Gastroesophageal sphincter (tissue), 4 donors: ENCODE measurements at regions not wholly inside any gene's neighbourhood (a gene's known extent, or its start where the extent isn't known, plus 50 kb on each side); places are given as distances from the start of the nearest gene placed in this dataset.

ENCODE experiments used
- ATAC-seq: fragments of 150-250 bp; one replicate; pipeline ENCODE4 v1.9.1; 2016; ENCODE audit warnings: mild to moderate bottlenecking, moderate library complexity
- H3K27ac ChIP-seq, 4 donors: fragments of 200-600 bp; sonication (generic) in 3 of 4; 1 replicate in 3 of 4; 2 replicates in 1 of 4; pipeline ENCODE4 v1.5.1; 2016 to 2019
- H3K27me3 ChIP-seq: fragments of 200-600 bp; sonication (generic); one replicate; pipeline ENCODE4 v1.5.1; 2019
- H3K36me3 ChIP-seq, 2 donors: fragments of 200-600 bp; sonication (generic); one replicate each; pipeline ENCODE4 v1.5.1; 2019; ENCODE audit warnings: control low read depth in 1 of 2
- H3K4me1 ChIP-seq, 3 donors: fragments of 200-600 bp; sonication (generic); 1 replicate in 2 of 3; 2 replicates in 1 of 3; pipeline ENCODE4 v1.5.1; 2016 to 2019; ENCODE audit warnings: control low read depth in 2 of 3
- H3K4me3 ChIP-seq, 2 donors: fragments of 200-600 bp; sonication (generic); one replicate each; pipeline ENCODE4 v1.5.1; 2019; ENCODE audit warnings: mild to moderate bottlenecking in 1 of 2, moderate library complexity in 1 of 2
- H3K9me3 ChIP-seq, 3 donors: fragments of 200-600 bp; sonication (generic); one replicate each; pipeline ENCODE4 v1.5.1; 2017 to 2019; ENCODE audit warnings: control low read depth in 2 of 3
- EP300 ChIP-seq: sonication (generic); formaldehyde crosslinking; IDR thresholded peaks from one replicate; pipeline ENCODE4 v1.6.1; 2017; ENCODE audit warnings: antibody characterized with exemption, mild to moderate bottlenecking
- POLR2A ChIP-seq, 2 donors: fragments of 450-650 bp; IDR thresholded peaks; one replicate each; pipeline ENCODE4 v1.6.1; 2017; ENCODE audit warnings: antibody characterized with exemption in 2 of 2, mild to moderate bottlenecking in 2 of 2, moderate library complexity in 1 of 2
- POLR2AphosphoS5 ChIP-seq: sonication (generic); formaldehyde crosslinking; IDR thresholded peaks from one replicate; pipeline ENCODE4 v1.6.1; 2017; ENCODE audit warnings: antibody characterized with exemption
- WGBS, 2 donors: methylation state at CpG; one replicate each; pipeline ENCODE4 v1.1.5; 2018; ENCODE audit warnings: low coverage in 1 of 2; 5-methylcytosine and 5-hydroxymethylcytosine counted together
- TF ChIP-seq, protein P1 (sequence below), 4 experiments: fragments of 200-600 bp in 2 of 4; fragments of 450-650 bp in 2 of 4; sonication (generic) in 1 of 4; IDR thresholded peaks; one replicate each; pipeline ENCODE4 v1.5.1; 2017 to 2019; ENCODE audit warnings: antibody characterized with exemption in 4 of 4, mild to moderate bottlenecking in 2 of 4, moderate library complexity in 2 of 4

DNA sequence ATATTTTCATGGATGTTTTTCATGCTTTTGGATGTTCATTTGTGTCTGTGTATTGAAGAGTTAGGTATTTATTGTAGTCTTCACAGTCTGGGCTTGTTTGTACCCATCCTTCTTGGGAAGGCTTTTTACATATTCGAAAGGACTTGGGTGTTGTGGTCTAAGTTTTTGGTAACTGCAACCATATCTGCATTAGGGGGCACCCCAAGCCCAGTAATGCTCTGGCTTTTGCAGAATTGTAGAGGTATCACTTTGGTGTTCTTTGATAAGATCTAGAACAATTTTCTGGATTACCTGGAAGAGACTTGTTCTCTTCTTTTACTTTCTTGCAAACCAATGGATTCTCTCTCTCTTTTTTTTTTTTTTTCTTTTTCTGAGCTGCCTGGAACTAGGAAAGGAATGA, 581.3 kb downstream of the DACH1 start:
- WGBS, 2 donors: 60 to 67% methylated on average over 1 of the region's 1 CpG
- Histone ChIP-seq H3K36me3 (no peaks in the 10 kb centered on the region), H3K4me3 (no peak overlapping the region), H3K9me3 (no peaks in the 10 kb centered on the region), H3K27me3 (no peaks in the 10 kb centered on the region), H3K4me1 (no peaks in the 10 kb centered on the region), H3K27ac (no peak overlapping the region)
- no peak for ATAC-seq
- TF ChIP-seq EP300: no peak
- TF ChIP-seq, protein P1, sequence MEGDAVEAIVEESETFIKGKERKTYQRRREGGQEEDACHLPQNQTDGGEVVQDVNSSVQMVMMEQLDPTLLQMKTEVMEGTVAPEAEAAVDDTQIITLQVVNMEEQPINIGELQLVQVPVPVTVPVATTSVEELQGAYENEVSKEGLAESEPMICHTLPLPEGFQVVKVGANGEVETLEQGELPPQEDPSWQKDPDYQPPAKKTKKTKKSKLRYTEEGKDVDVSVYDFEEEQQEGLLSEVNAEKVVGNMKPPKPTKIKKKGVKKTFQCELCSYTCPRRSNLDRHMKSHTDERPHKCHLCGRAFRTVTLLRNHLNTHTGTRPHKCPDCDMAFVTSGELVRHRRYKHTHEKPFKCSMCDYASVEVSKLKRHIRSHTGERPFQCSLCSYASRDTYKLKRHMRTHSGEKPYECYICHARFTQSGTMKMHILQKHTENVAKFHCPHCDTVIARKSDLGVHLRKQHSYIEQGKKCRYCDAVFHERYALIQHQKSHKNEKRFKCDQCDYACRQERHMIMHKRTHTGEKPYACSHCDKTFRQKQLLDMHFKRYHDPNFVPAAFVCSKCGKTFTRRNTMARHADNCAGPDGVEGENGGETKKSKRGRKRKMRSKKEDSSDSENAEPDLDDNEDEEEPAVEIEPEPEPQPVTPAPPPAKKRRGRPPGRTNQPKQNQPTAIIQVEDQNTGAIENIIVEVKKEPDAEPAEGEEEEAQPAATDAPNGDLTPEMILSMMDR (IDR thresholded peaks at IDR 0.05): no peak
- TF ChIP-seq POLR2AphosphoS5: no peak
- no peak for TF ChIP-seq POLR2A (IDR thresholded peaks at IDR 0.05)

DNA sequence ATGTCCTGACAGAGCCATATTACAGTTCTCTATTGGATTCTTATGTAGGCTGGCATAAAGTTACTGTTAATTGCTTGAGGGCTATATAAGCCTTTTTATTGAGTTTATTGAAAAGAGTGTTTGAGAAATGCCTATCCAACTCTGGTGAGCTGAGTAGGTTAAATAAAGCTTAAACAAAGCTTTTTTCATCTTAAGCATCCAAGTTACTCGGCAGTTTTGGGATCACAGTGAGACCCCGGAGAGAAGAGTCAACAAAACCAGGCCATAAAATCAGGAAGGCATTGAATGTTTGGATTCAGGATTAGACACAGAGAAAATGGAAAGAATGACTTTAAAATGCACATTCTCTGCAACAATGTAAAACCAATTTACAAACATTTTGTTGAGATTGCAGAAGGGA, 588.5 kb downstream of the DACH1 start:
- H3K36me3 ChIP-seq: no peaks in the 10 kb centered on the region
- no peaks in the 10 kb centered on the region for H3K27me3 ChIP-seq
- H3K9me3 ChIP-seq: no peaks in the 10 kb centered on the region
- no peaks in the 10 kb centered on the region for H3K4me1 ChIP-seq
- H3K4me3 ChIP-seq: no peak overlapping the region
- no peak overlapping the region for H3K27ac ChIP-seq
- ATAC-seq: no peak
- 25 to 49% methylated on average over 2 of the region's 2 CpGs for WGBS, 2 donors
- TF ChIP-seq, protein P1 (IDR thresholded peaks at IDR 0.05): no peak
- TF ChIP-seq POLR2A (IDR thresholded peaks at IDR 0.05) (no peak), EP300 (no peak), POLR2AphosphoS5 (no peak)

DNA sequence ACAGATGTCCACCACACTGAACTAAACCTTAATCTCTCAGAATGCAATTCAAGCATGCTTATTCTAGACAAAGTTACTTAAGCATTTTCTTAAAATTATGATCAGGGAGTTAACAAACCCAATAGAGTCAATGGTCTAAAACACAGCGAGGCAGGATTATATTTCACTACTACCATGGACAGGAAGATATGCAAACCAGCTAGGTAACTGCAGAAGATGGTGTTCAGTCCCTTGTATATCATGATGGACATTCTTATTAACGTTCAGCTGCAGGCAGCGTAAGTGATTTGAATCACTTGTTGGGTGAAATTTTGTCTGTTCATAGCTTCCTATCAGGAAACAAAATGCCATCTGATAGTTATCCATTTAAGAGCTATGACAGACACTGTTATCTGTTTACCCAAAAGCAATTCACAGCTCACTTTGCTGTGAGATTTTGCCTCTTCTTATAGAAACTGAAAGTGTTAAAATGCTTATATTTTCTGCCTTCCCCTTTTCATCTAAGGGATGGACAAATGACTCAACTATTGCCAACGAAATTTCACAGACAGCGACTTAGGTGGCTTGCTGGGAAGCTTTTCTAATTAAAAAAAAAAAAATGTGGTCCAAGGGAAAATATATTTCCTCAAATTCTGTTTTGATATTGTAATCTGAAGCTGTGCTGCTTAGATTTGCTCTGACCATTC, 591.9 kb downstream of the DACH1 start:
- Histone ChIP-seq H3K9me3 (no peaks in the 10 kb centered on the region), H3K27ac (no peak overlapping the region), H3K4me3 (no peak overlapping the region), H3K27me3 (no peaks in the 10 kb centered on the region), H3K4me1 (no peaks in the 10 kb centered on the region), H3K36me3 (no peaks in the 10 kb centered on the region)
- ATAC-seq: no peak
- TF ChIP-seq POLR2A (IDR thresholded peaks at IDR 0.05): no peak
- TF ChIP-seq, protein P1 (IDR thresholded peaks at IDR 0.05): no peak
- TF ChIP-seq POLR2AphosphoS5: no peak
- TF ChIP-seq EP300: no peak
- 54 to 75% methylated on average over 5 of the region's 5 CpGs for WGBS, 2 donors

DNA sequence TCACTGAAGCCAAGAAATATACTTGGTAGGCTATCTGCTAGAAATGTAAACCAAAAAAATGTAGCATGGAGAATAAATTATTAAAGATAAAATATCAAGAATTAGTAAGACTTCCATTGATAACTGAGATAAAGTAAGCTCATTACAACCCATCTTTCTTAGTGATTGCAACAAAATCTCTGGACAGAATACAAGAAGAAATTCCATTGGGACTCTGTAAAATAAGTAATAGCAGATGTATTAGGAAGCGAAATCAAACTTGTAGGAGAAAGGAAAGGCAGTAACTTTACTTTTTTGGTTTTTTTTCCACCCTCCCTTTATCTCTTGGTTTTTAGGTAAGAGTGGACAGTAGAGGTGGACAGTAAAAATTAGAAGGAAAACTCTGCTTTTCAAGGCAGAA, 605.7 kb downstream of the DACH1 start:
- H3K4me3 ChIP-seq: no peak overlapping the region
- TF ChIP-seq EP300: no peak
- TF ChIP-seq POLR2AphosphoS5: no peak
- no peak for TF ChIP-seq POLR2A (IDR thresholded peaks at IDR 0.05)
- TF ChIP-seq, protein P1 (IDR thresholded peaks at IDR 0.05): no peak
- no peaks in the 10 kb centered on the region for H3K27me3 ChIP-seq
- no peaks in the 10 kb centered on the region for H3K4me1 ChIP-seq
- 63 to 88% methylated on average over 1 of the region's 1 CpG for WGBS, 2 donors
- no peak for ATAC-seq
- H3K27ac ChIP-seq: no peak overlapping the region
- no peaks in the 10 kb centered on the region for H3K36me3 ChIP-seq
- H3K9me3 ChIP-seq: no peaks in the 10 kb centered on the region

DNA sequence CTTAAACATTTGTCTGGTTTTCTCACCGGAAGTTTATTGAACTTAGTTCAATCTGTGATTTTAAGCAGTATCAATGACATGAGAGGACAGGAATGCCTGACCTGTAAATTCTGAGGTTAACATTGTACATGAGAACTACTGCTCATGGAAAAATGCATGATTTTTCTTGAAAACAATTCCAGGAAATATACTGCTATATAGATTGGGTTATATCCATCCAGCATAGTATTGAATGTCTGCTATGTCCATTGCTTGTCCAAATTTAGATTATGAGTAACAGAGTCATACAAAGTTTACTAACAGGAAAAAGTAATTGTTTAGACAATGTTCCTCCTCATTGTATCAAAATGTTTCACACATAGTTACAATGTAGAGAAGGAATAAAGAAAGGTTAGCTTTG, 606.8 kb downstream of the DACH1 start:
- TF ChIP-seq POLR2A (IDR thresholded peaks at IDR 0.05) (no peak), POLR2AphosphoS5 (no peak), EP300 (no peak)
- TF ChIP-seq, protein P1 (IDR thresholded peaks at IDR 0.05): no peak

More for the DNA sequence above, 606.8 kb downstream of the DACH1 start:
- no peak for ATAC-seq
- Histone ChIP-seq H3K27me3 (no peaks in the 10 kb centered on the region), H3K9me3 (no peaks in the 10 kb centered on the region), H3K27ac (no peak overlapping the region), H3K36me3 (no peaks in the 10 kb centered on the region), H3K4me3 (no peak overlapping the region), H3K4me1 (no peaks in the 10 kb centered on the region)
- WGBS, 2 donors: 57 to 71% methylated on average over 1 of the region's 1 CpG
